C4-2B (cell line): ENCODE measurements at regions not wholly inside any gene's neighbourhood (a gene's known extent, or its start where the extent isn't known, plus 50 kb on each side); places are given as distances from the start of the nearest gene placed in this dataset.

Experiments
- CTCF ChIP-seq: fragments of 450-650 bp; conservative IDR thresholded peaks from 2 replicates; pipeline ENCODE4 v1.5.1; 2017; ENCODE audit warnings: mild to moderate bottlenecking
- ZFX ChIP-seq: fragments of 450-650 bp; IDR thresholded peaks from 2 replicates; pipeline ENCODE4 v1.6.1; 2017

DNA sequence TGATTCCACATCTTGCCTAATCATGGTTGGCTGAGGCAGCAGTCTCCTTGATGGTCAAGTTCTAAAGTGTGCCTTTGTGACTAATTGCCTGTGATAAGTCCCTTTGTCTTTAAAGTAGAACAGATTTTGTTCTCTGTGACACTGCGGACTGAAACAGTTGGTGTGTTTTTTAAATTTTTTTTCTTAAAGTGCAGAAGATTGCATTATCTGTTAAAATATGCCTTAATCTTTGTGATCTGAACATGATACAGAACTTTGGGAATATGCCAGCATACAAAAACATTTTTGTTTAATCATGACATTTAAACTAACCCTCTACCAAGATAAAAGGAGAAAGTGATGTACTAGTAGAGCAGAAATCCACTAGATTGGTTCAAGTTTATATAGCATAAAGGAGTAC is 1260.6 kb upstream of the ADGRL2 start:
- no peak for TF ChIP-seq CTCF
- TF ChIP-seq ZFX = no peak
